ENCODE measurements at regions not wholly inside any gene's neighbourhood (a gene's known extent, or its start where the extent isn't known, plus 50 kb on each side); places are given as distances from the start of the nearest gene placed in this dataset.

DNA sequence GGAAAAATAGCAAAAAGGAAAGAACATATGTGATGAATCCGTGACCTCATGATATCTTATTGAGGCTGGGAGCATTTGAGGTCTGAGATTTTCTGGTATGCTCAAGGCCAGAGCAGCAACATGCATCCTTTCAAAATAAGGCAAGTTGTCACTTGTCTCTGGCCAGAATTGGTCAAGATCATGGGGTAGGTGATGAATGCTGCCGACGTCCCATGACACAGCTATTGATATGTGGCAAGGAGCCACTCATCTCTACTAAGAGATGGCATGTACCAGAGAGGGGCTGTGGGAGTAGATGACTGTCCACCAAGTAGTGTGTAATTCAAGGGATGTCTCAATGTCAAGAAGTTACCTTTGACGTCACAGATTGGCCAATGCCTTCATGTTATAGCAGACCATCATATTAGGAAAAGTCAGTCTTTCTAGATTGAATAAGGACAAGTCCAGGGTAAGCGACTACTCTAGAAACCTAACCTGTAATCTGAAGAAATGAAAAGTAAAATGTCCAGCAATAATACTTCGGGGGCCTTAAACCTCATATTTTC lies 527.4 kb downstream of the BMP2 start:
- intact Hi-C loops (cut with micrococcal nuclease), result no loop called here
- Histone ChIP-seq H3K4me1 (ENCODE audit: insufficient read depth, low read length) (no peaks in the 10 kb centered on the region), H3K4me3 (ENCODE audit: low read length in 2 of 2) (no peak overlapping the region), H3K27me3 (ENCODE audit: insufficient read depth, low read length) (no peaks in the 10 kb centered on the region), H3K36me3 (ENCODE audit: insufficient read depth, low read length) (no peaks in the 10 kb centered on the region), H3K9me3 (ENCODE audit: control insufficient read depth in 1 of 2, low read length in 2 of 2) (no peaks in the 10 kb centered on the region), H3K27ac (ENCODE audit: low read depth, low read length) (no peak overlapping the region)
- no peak for DNase-seq
- ChIA-PET CTCF (ENCODE audit: partially characterized antibody) (no interaction called here), POLR2A (ENCODE audit: partially characterized antibody) (no interaction called here)
- Mint-ChIP-seq H3K27ac (no peak overlapping the region), H3K27me3 (no peaks in the 10 kb centered on the region), H3K36me3 (no peaks in the 10 kb centered on the region), H3K9me3 (peaks cover 0 to 12% (median 3%) of the 10 kb centered on the region in 8 donors), H3K4me1 (no peaks in the 10 kb centered on the region), H3K4me3 (no peak overlapping the region)

- no peaks in the 10 kb centered on the region for H3K4me1 Mint-ChIP-seq
- CTCF ChIA-PET (ENCODE audit: partially characterized antibody), result no interaction called here
- no peaks in the 10 kb centered on the region for H3K4me1 ChIP-seq (ENCODE audit: insufficient read depth, low read length)
- no peaks in the 10 kb centered on the region for H3K36me3 ChIP-seq (ENCODE audit: insufficient read depth, low read length)
- H3K36me3 Mint-ChIP-seq, result no peaks in the 10 kb centered on the region
- H3K9me3 Mint-ChIP-seq, result peaks cover 0 to 19% (median 9%) of the 10 kb centered on the region in 8 donors
- POLR2A ChIA-PET (ENCODE audit: partially characterized antibody), result no interaction called here
- no peak for DNase-seq
- H3K27me3 ChIP-seq (ENCODE audit: insufficient read depth, low read length), result no peaks in the 10 kb centered on the region
- H3K27ac ChIP-seq (ENCODE audit: low read depth, low read length), result no peak overlapping the region
- intact Hi-C loops (cut with micrococcal nuclease), result no loop called here
- H3K4me3 ChIP-seq (ENCODE audit: low read length in 2 of 2), result no peak overlapping the region
- no peak overlapping the region for H3K4me3 Mint-ChIP-seq
- no peaks in the 10 kb centered on the region for H3K9me3 ChIP-seq (ENCODE audit: control insufficient read depth in 1 of 2, low read length in 2 of 2)
- H3K27me3 Mint-ChIP-seq, result no peaks in the 10 kb centered on the region
- H3K27ac Mint-ChIP-seq, result no peak overlapping the region
Observed at GRCh38 chr20:7301807-7302206, 534.3 kb downstream of the BMP2 start.

- H3K9me3 ChIP-seq (ENCODE audit: control insufficient read depth in 1 of 2, low read length in 2 of 2), result no peaks in the 10 kb centered on the region
- no peak overlapping the region for H3K4me3 Mint-ChIP-seq
- ChIA-PET CTCF (ENCODE audit: partially characterized antibody) (no interaction called here), POLR2A (ENCODE audit: partially characterized antibody) (no interaction called here)
- no peaks in the 10 kb centered on the region for H3K27me3 Mint-ChIP-seq
- H3K27ac Mint-ChIP-seq, result no peak overlapping the region
- no peak overlapping the region for H3K27ac ChIP-seq (ENCODE audit: low read depth, low read length)
- H3K36me3 Mint-ChIP-seq, result no peaks in the 10 kb centered on the region
- H3K4me1 Mint-ChIP-seq, result no peaks in the 10 kb centered on the region
- no peaks in the 10 kb centered on the region for H3K27me3 ChIP-seq (ENCODE audit: insufficient read depth, low read length)
- H3K9me3 Mint-ChIP-seq, result peaks cover 0 to 19% (median 9%) of the 10 kb centered on the region in 8 donors
- no peaks in the 10 kb centered on the region for H3K36me3 ChIP-seq (ENCODE audit: insufficient read depth, low read length)
- intact Hi-C loops (cut with micrococcal nuclease), result no loop called here
- no peaks in the 10 kb centered on the region for H3K4me1 ChIP-seq (ENCODE audit: insufficient read depth, low read length)
- DNase-seq, result no peak
- no peak overlapping the region for H3K4me3 ChIP-seq (ENCODE audit: low read length in 2 of 2)
Observed at GRCh38 chr20:7302250-7302649, 534.8 kb downstream of the BMP2 start.

DNA sequence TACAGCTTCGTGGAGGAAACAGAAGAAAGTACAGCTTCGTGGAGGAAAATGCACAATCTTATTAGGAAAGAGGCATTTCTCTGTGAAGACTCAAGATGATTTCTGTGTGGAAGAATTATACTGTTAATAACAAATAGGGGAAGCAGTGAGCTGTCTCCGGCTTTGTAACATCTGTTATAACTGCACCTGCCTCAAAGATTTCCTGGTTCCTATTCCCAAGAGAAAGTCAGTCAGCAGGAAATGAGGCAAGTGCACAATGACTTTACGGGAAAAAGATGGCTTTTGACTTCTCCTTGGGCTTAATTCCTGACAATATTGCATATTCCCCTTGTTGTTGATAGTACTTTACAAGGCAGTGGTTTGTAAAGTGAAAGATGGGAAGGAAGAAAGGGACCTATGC lies 538.5 kb downstream of the BMP2 start:
- Mint-ChIP-seq H3K4me1 (no peaks in the 10 kb centered on the region), H3K27me3 (no peaks in the 10 kb centered on the region), H3K4me3 (no peak overlapping the region)

DNA sequence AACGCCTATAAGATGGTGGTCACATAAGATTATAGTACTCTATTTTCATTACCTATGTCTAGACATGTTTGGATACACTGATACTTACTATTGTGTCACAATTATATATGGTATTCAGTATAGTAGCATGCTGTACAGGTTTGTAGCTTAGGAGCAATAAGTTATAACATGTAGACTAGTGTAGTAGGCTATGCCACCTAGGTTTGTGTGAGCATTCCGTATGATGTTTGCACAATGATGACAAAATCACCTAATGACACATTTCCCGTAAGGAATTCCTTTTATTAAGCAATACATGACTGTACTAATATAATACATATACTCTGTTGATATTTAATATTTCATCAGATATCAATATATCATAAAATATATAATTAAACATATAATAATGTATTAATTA lies 540.7 kb downstream of the BMP2 start:
- no peak overlapping the region for H3K4me3 ChIP-seq (ENCODE audit: low read length in 2 of 2)
- POLR2A ChIA-PET (ENCODE audit: partially characterized antibody), result no interaction called here
- H3K4me1 ChIP-seq (ENCODE audit: insufficient read depth, low read length), result no peaks in the 10 kb centered on the region
- Mint-ChIP-seq H3K9me3 (peaks cover 0 to 8% (median 2%) of the 10 kb centered on the region in 8 donors), H3K27ac (no peak overlapping the region), H3K4me1 (no peaks in the 10 kb centered on the region), H3K27me3 (no peaks in the 10 kb centered on the region), H3K4me3 (no peak overlapping the region), H3K36me3 (no peaks in the 10 kb centered on the region)
- intact Hi-C loops (cut with micrococcal nuclease), result no loop called here
- no peaks in the 10 kb centered on the region for H3K36me3 ChIP-seq (ENCODE audit: insufficient read depth, low read length)
- DNase-seq, result no peak
- CTCF ChIA-PET (ENCODE audit: partially characterized antibody), result no interaction called here
- no peaks in the 10 kb centered on the region for H3K9me3 ChIP-seq (ENCODE audit: control insufficient read depth in 1 of 2, low read length in 2 of 2)
- H3K27ac ChIP-seq (ENCODE audit: low read depth, low read length), result no peak overlapping the region
- H3K27me3 ChIP-seq (ENCODE audit: insufficient read depth, low read length), result no peaks in the 10 kb centered on the region

More for the DNA sequence above, 538.5 kb downstream of the BMP2 start:
- H3K4me1 ChIP-seq (ENCODE audit: insufficient read depth, low read length), result no peaks in the 10 kb centered on the region
- H3K27me3 ChIP-seq (ENCODE audit: insufficient read depth, low read length), result no peaks in the 10 kb centered on the region
- ChIA-PET POLR2A (ENCODE audit: partially characterized antibody) (no interaction called here), CTCF (ENCODE audit: partially characterized antibody) (no interaction called here)
- no peak overlapping the region for H3K4me3 ChIP-seq (ENCODE audit: low read length in 2 of 2)
- Mint-ChIP-seq H3K9me3 (peaks cover 2 to 14% (median 4%) of the 10 kb centered on the region in 8 donors), H3K36me3 (no peaks in the 10 kb centered on the region), H3K27ac (no peak overlapping the region)
- no peak overlapping the region for H3K27ac ChIP-seq (ENCODE audit: low read depth, low read length)
- no peaks in the 10 kb centered on the region for H3K36me3 ChIP-seq (ENCODE audit: insufficient read depth, low read length)
- no peak for DNase-seq
- H3K9me3 ChIP-seq (ENCODE audit: control insufficient read depth in 1 of 2, low read length in 2 of 2), result no peaks in the 10 kb centered on the region
- intact Hi-C loops (cut with micrococcal nuclease), result no loop called here

DNA sequence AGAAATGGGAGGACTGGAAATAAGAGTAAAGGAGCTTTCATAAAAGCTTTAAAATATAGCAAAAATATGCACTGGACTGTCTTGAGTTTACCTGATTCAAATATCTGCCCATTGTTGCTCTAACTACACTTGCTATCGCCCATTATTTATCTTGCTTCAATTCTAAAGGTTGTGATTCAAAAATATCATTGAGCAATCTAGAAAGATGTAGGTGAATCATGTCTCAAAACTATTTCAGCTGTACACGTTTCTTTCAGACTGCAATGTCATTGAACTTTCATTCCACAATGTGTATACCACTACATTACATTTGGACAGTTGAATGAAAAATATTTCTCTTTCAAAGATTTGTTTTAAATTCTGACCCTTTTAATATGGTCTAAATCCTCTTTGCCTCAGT lies 545.6 kb downstream of the BMP2 start:
- H3K36me3 ChIP-seq (ENCODE audit: insufficient read depth, low read length), result no peaks in the 10 kb centered on the region
- H3K4me3 Mint-ChIP-seq, result no peak overlapping the region
- H3K4me1 ChIP-seq (ENCODE audit: insufficient read depth, low read length), result no peaks in the 10 kb centered on the region
- H3K27me3 ChIP-seq (ENCODE audit: insufficient read depth, low read length), result no peaks in the 10 kb centered on the region
- peaks cover 0 to 16% (median 7%) of the 10 kb centered on the region in 8 donors for H3K9me3 Mint-ChIP-seq
- no peaks in the 10 kb centered on the region for H3K4me1 Mint-ChIP-seq
- H3K36me3 Mint-ChIP-seq, result no peaks in the 10 kb centered on the region
- H3K4me3 ChIP-seq (ENCODE audit: low read length in 2 of 2), result no peak overlapping the region
- H3K27ac Mint-ChIP-seq, result no peak overlapping the region
- H3K27ac ChIP-seq (ENCODE audit: low read depth, low read length), result no peak overlapping the region
- no peaks in the 10 kb centered on the region for H3K27me3 Mint-ChIP-seq
- ChIA-PET CTCF (ENCODE audit: partially characterized antibody) (no interaction called here), POLR2A (ENCODE audit: partially characterized antibody) (no interaction called here)
- no peak for DNase-seq
- intact Hi-C loops (cut with micrococcal nuclease), result no loop called here
- no peaks in the 10 kb centered on the region for H3K9me3 ChIP-seq (ENCODE audit: control insufficient read depth in 1 of 2, low read length in 2 of 2)

DNA sequence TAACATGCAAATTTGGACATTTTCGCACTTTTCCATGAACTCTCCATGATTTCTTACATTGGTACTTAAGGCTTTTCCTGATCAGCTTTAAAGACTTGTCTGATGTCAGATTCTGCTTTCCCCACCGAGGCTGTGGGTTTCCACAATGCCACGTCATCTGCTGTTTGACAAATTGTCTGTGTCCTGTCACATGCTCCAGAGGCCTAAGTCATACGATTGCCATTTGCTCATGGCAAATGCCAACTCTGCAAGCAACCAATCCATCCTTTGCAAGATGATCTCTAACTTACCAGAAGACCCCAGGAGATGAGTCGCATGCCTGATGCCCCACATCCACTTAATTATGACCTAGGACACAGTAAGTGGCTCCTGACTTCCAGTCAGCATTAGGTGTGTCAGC lies 556.5 kb downstream of the BMP2 start:
- no peak overlapping the region for H3K4me3 Mint-ChIP-seq
- H3K27me3 Mint-ChIP-seq, result no peaks in the 10 kb centered on the region
- no peaks in the 10 kb centered on the region for H3K9me3 ChIP-seq (ENCODE audit: control insufficient read depth in 1 of 2, low read length in 2 of 2)
- H3K27ac Mint-ChIP-seq, result no peak overlapping the region
- H3K4me1 Mint-ChIP-seq, result no peaks in the 10 kb centered on the region
- H3K36me3 Mint-ChIP-seq, result no peaks in the 10 kb centered on the region
- no peaks in the 10 kb centered on the region for H3K36me3 ChIP-seq (ENCODE audit: insufficient read depth, low read length)
- ChIA-PET POLR2A (ENCODE audit: partially characterized antibody) (no interaction called here), CTCF (ENCODE audit: partially characterized antibody) (no interaction called here)
- peaks cover 5 to 18% (median 9%) of the 10 kb centered on the region in 8 donors for H3K9me3 Mint-ChIP-seq
- DNase-seq, result no peak
- no peaks in the 10 kb centered on the region for H3K27me3 ChIP-seq (ENCODE audit: insufficient read depth, low read length)
- H3K4me1 ChIP-seq (ENCODE audit: insufficient read depth, low read length), result no peaks in the 10 kb centered on the region
- H3K4me3 ChIP-seq (ENCODE audit: low read length in 2 of 2), result no peak overlapping the region
- no peak overlapping the region for H3K27ac ChIP-seq (ENCODE audit: low read depth, low read length)
- intact Hi-C loops (cut with micrococcal nuclease), result no loop called here

- intact Hi-C loops (cut with micrococcal nuclease), result no loop called here
- POLR2A ChIA-PET (ENCODE audit: partially characterized antibody), result no interaction called here
Observed at GRCh38 chr20:7327810-7328209, 560.3 kb downstream of the BMP2 start.

More at GRCh38 chr20:7327810-7328209, 560.3 kb downstream of the BMP2 start:
- Mint-ChIP-seq H3K4me3 (no peak overlapping the region), H3K36me3 (no peaks in the 10 kb centered on the region), H3K27me3 (no peaks in the 10 kb centered on the region), H3K4me1 (no peaks in the 10 kb centered on the region), H3K27ac (no peak overlapping the region), H3K9me3 (peaks cover 2 to 13% (median 9%) of the 10 kb centered on the region in 8 donors)
- H3K4me1 ChIP-seq (ENCODE audit: insufficient read depth, low read length), result no peaks in the 10 kb centered on the region
- H3K9me3 ChIP-seq (ENCODE audit: control insufficient read depth in 1 of 2, low read length in 2 of 2), result no peaks in the 10 kb centered on the region
- H3K4me3 ChIP-seq (ENCODE audit: low read length in 2 of 2), result no peak overlapping the region
- no peaks in the 10 kb centered on the region for H3K36me3 ChIP-seq (ENCODE audit: insufficient read depth, low read length)
- no peak for DNase-seq
- no peak overlapping the region for H3K27ac ChIP-seq (ENCODE audit: low read depth, low read length)
- H3K27me3 ChIP-seq (ENCODE audit: insufficient read depth, low read length), result no peaks in the 10 kb centered on the region
- CTCF ChIA-PET (ENCODE audit: partially characterized antibody), result no interaction called here
